Neural crest cell (in vitro differentiated cells): ENCODE measurements at regions not wholly inside any gene's neighbourhood (a gene's known extent, or its start where the extent isn't known, plus 50 kb on each side); places are given as distances from the start of the nearest gene placed in this dataset.
A peak's percentile ranks its signal among the peaks of the same experiment; 100 is the strongest.

ENCODE experiments used
- DNase-seq: peaks from one replicate; pipeline ENCODE4 v3.0.0; 2021; ENCODE audit warnings: low read depth, mixed read lengths, low spot score
- H3K27ac Mint-ChIP-seq: one replicate; pipeline ENCODE4 v1.8.0; 2021; ENCODE audit warnings: mild to moderate bottlenecking, mixed read lengths; ENCODE audit not compliant: unreplicated experiment
- H3K27me3 Mint-ChIP-seq: 2 replicates; pipeline ENCODE4 v1.8.0; 2021; ENCODE audit warnings: low read depth, mild to moderate bottlenecking, mixed read lengths
- H3K36me3 Mint-ChIP-seq: 2 replicates; pipeline ENCODE4 v1.8.0; 2021; ENCODE audit warnings: low read depth, mild to moderate bottlenecking, mixed read lengths
- H3K4me1 Mint-ChIP-seq: 2 replicates; pipeline ENCODE4 v1.8.0; 2021; ENCODE audit warnings: mixed read lengths
- H3K4me3 Mint-ChIP-seq: one replicate; pipeline ENCODE4 v1.8.0; 2021; ENCODE audit warnings: mild to moderate bottlenecking, mixed read lengths
- H3K9me3 Mint-ChIP-seq: 2 replicates; pipeline ENCODE4 v1.8.0; 2021; ENCODE audit warnings: mixed read lengths
- TF ChIP-seq, protein P1 (sequence below): fragments of 200-600 bp; sonication (generic); conservative IDR thresholded peaks from 2 replicates; pipeline ENCODE4 v1.5.0; 2021; ENCODE audit warnings: antibody characterized with exemption, mild to moderate bottlenecking

DNA sequence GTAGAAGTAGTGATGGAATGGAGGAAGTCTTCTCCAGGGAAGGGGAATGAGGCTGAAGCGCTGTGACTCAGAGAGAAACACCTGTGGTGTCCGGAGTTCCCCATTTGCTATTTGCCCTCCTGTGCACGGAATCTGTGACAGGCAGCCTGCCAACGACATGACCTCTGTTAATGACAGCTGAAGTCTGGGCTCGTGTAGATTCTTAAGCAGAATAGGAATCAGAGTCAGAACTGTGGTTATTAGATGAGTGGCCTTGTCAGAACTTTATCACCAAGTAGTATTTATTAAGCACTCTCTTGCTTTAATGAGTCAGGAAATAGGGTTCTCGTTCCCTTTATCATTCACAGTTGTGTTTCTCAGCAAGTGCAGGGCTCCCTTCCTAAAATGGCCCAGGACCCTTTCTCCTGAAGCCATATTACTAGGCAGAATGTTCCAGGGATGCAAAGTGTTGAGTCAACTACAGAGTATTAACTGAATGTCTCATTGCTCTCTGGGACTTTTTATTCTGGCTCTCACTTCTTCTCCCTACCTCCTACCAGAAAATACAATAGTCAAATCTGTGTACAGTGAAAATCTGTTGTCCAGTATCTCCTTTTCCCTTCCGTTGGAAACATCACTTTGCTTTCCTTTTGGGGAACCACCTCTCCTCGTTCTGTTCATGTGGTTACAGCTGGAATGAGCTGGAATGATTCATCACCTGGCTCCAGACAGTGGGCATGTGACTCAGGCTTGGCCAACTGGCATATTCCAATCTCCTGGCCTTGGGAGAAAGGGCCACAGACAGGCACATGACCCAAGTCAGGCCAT lies 77.8 kb upstream of the MAX start:
- Mint-ChIP-seq H3K9me3 (peaks cover 8% of the 10 kb centered on the region), H3K4me3 (no peak overlapping the region), H3K27me3 (peaks cover 2% of the 10 kb centered on the region), H3K4me1 (no peaks in the 10 kb centered on the region), H3K27ac (no peak overlapping the region), H3K36me3 (peaks cover 3% of the 10 kb centered on the region)
- TF ChIP-seq, protein P1, sequence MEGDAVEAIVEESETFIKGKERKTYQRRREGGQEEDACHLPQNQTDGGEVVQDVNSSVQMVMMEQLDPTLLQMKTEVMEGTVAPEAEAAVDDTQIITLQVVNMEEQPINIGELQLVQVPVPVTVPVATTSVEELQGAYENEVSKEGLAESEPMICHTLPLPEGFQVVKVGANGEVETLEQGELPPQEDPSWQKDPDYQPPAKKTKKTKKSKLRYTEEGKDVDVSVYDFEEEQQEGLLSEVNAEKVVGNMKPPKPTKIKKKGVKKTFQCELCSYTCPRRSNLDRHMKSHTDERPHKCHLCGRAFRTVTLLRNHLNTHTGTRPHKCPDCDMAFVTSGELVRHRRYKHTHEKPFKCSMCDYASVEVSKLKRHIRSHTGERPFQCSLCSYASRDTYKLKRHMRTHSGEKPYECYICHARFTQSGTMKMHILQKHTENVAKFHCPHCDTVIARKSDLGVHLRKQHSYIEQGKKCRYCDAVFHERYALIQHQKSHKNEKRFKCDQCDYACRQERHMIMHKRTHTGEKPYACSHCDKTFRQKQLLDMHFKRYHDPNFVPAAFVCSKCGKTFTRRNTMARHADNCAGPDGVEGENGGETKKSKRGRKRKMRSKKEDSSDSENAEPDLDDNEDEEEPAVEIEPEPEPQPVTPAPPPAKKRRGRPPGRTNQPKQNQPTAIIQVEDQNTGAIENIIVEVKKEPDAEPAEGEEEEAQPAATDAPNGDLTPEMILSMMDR, result no peak
- DNase-seq, result no peak

DNA sequence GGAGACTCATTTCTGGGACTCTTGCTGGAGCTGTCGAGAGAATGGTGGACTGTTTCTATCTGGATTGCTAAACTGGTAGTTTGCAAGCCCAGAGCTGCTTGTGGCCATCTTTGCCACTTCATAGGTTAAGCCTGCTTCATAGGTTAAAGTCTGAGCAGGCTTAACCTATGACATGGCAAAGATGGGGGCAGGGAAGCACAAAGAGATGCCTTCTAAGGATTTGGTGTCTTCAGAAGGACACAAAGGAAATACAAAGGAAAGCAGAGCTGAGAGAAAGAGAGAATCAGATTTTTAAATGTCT lies 78.4 kb upstream of the MAX start:
- Mint-ChIP-seq H3K27ac (no peak overlapping the region), H3K4me1 (no peaks in the 10 kb centered on the region), H3K9me3 (peaks cover 8% of the 10 kb centered on the region), H3K27me3 (peaks cover 5% of the 10 kb centered on the region), H3K4me3 (no peak overlapping the region), H3K36me3 (peaks cover 3% of the 10 kb centered on the region)
- DNase-seq, result no peak
- TF ChIP-seq, protein P1, result no peak

DNA sequence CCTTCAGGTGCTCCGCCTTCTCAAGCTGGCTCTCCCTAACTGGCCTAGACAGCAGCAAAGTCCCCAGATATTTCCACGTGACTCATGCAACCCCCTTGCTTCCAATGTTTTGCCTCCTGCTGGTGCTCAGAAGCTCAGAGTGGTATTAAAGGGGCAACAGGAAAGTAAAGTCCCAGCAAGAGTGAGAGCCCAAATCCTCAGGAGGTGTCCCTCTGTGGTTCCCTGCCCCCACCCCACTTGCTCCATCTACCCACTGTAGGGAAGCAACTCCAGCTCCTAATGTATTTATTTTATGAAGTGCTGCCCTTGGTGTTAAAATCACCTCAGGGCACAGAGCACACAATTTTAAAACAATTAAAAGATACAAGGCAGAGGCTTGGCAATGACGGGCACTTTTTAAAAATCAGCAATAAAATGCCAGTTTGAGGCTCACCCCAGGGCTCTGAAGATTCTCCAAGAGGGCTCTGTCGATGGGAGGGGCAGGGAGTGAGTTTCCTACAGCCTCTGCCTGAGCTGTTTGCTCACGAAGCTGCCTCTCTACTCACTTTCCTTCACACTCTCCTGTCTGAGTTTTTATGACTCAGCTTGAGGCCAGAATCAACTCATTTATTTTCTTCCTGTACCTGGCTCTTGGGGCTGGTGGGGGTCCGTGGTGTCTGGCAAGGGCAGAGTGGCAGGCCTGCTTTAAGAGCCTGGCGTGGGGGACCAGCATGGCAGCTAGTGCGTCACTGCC lies 81.9 kb upstream of the MAX start:
- Mint-ChIP-seq H3K4me3 (no peak overlapping the region), H3K36me3 (peaks cover 3% of the 10 kb centered on the region)
- no peak for DNase-seq

DNA sequence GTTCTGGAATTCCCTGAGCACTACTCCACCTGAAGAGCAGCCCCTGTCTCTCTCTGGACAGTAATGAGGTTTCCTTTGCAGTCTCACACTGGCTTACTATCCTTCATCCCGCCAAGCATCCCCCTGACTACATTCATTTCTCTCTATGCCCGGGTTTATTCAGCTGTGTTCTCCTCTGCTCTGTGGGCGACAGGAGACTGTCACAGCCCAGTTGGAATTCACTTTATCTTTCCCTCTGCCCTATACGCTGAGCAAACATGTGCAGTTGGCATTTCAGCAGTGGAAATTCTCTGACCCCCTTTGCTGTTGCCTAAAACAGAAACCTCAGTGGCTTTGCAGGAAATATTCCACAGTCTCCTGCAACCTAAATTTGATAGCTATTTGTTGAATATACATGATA lies 83.5 kb upstream of the MAX start:
- peaks cover 3% of the 10 kb centered on the region for H3K36me3 Mint-ChIP-seq
- H3K4me3 Mint-ChIP-seq, result no peak overlapping the region
- peaks cover 12% of the 10 kb centered on the region for H3K27me3 Mint-ChIP-seq
- TF ChIP-seq, protein P1, result no peak
- DNase-seq, result no peak
- H3K4me1 Mint-ChIP-seq, result peaks cover 5% of the 10 kb centered on the region
- H3K9me3 Mint-ChIP-seq, result peaks cover 8% of the 10 kb centered on the region
- H3K27ac Mint-ChIP-seq, result no peak overlapping the region

More for the DNA sequence above, 81.9 kb upstream of the MAX start:
- Mint-ChIP-seq H3K4me1 (peaks cover 5% of the 10 kb centered on the region), H3K27me3 (peaks cover 12% of the 10 kb centered on the region), H3K27ac (peak overlapping the region; percentile 15), H3K9me3 (peaks cover 8% of the 10 kb centered on the region)
- TF ChIP-seq, protein P1, result no peak

DNA sequence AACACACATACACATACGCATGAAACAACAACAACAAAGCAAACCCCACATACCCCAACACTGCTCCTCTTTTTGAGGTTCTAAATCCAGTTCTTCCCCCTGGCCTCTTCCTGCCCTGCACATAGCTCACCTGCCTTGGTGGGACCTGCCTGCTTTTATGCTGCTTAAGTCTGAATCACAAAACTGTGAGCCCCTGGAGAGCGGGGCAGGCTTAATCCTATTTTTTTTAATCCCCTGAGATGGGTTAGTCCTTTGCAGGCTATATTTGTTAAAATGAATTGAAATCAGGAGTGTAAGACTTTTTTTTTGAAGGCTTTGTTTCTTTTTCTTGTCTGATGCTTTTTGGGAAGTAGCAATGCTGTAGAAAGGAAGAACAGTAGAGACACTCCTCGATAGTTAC lies 84.6 kb upstream of the MAX start:
- H3K9me3 Mint-ChIP-seq, result peaks cover 7% of the 10 kb centered on the region
- TF ChIP-seq, protein P1, result no peak
- peaks cover 5% of the 10 kb centered on the region for H3K4me1 Mint-ChIP-seq
- H3K36me3 Mint-ChIP-seq, result peaks cover 3% of the 10 kb centered on the region
- no peak overlapping the region for H3K27ac Mint-ChIP-seq
- peaks cover 12% of the 10 kb centered on the region for H3K27me3 Mint-ChIP-seq
- H3K4me3 Mint-ChIP-seq, result no peak overlapping the region
- no peak for DNase-seq
